OCI-LY7 (cell line): ENCODE measurements at regions not wholly inside any gene's neighbourhood (a gene's known extent, or its start where the extent isn't known, plus 50 kb on each side); places are given as distances from the start of the nearest gene placed in this dataset.

Source experiments
- BruUV-seq: library from RNA; stranded (reverse); fragments of 400-500 nt; replicated peaks from 2 replicates; lab custom pipeline; 2021; lab: Mats Ljungman, UMichigan
- CTCF ChIA-PET: fragments of 300-600 bp; sonication (Branson Sonifier 250); formaldehyde crosslinking; loops from one replicate; lab custom pipeline; 2022; ENCODE audit warnings: antibody characterized with exemption; ENCODE audit not compliant: unreplicated experiment; lab: Charles Lee
- POLR2A ChIA-PET: fragments of 300-600 bp; sonication (Branson Sonifier 250); formaldehyde crosslinking; loops from one replicate; lab custom pipeline; 2022; ENCODE audit warnings: antibody characterized with exemption; lab: Charles Lee
- DNase-seq: peaks from one replicate; pipeline ENCODE4 v3.0.0-alpha.2; 2015; ENCODE audit warnings: low spot score
- H2AFZ ChIP-seq: fragments of 200-600 bp; sonication (generic), shearing (Covaris generic); 2 replicates; pipeline ENCODE4 v1.6.1; 2014; ENCODE audit warnings: mild to moderate bottlenecking, antibody characterized with exemption, low read length, moderate library complexity
- H3K27ac ChIP-seq: fragments of 200-600 bp; sonication (generic); 2 replicates; pipeline ENCODE4 v1.5.1; 2014; ENCODE audit warnings: mixed run types, low read depth, mild to moderate bottlenecking, moderate library complexity, low read length, inconsistent platforms; ENCODE audit not compliant: poor library complexity, severe bottlenecking
- H3K36me3 ChIP-seq: fragments of 200-600 bp; sonication (generic); 2 replicates; pipeline ENCODE4 v1.6.1; 2014; ENCODE audit warnings: mild to moderate bottlenecking, antibody characterized with exemption, low read length, moderate library complexity, mixed read lengths; ENCODE audit not compliant: insufficient read depth
- H3K4me1 ChIP-seq: fragments of 200-600 bp; sonication (generic); 2 replicates; pipeline ENCODE4 v1.5.1; 2014; ENCODE audit warnings: mild to moderate bottlenecking, low read length; ENCODE audit not compliant: insufficient read depth, poor library complexity, severe bottlenecking
- H3K4me2 ChIP-seq: fragments of 200-600 bp; sonication (generic); 2 replicates; pipeline ENCODE4 v1.6.1; 2014; ENCODE audit warnings: mild to moderate bottlenecking, low read length
- H3K4me3 ChIP-seq: fragments of 200-600 bp; sonication (generic); 2 replicates; pipeline ENCODE4 v1.5.1; 2014; ENCODE audit warnings: mild to moderate bottlenecking, low read depth, low read length; ENCODE audit not compliant: poor library complexity, severe bottlenecking
- H3K79me2 ChIP-seq: fragments of 200-600 bp; sonication (generic); 2 replicates; pipeline ENCODE4 v1.6.1; 2016; ENCODE audit warnings: low read depth, mild to moderate bottlenecking, low read length, moderate library complexity, mixed read lengths; ENCODE audit not compliant: insufficient read depth
- H3K9me2 ChIP-seq: fragments of 200-600 bp; sonication (generic); 2 replicates; pipeline ENCODE4 v1.6.1; 2016; ENCODE audit warnings: mild to moderate bottlenecking, low read length, mixed read lengths; ENCODE audit not compliant: insufficient read depth
- H3K9me3 ChIP-seq: fragments of 200-600 bp; sonication (generic); 2 replicates; pipeline ENCODE4 v1.6.1; 2014; ENCODE audit warnings: mild to moderate bottlenecking, mixed run types, low read length, mixed read lengths
- H4K20me1 ChIP-seq: fragments of 200-600 bp; sonication (generic); 2 replicates; pipeline ENCODE4 v1.6.1; 2014; ENCODE audit warnings: mild to moderate bottlenecking, antibody characterized with exemption, low read length, moderate library complexity, mixed read lengths; ENCODE audit not compliant: insufficient read depth
- CTCF ChIP-seq: fragments of 200-600 bp; sonication (generic); conservative IDR thresholded peaks from 2 replicates; pipeline ENCODE4 v1.5.1; 2014; ENCODE audit warnings: mild to moderate bottlenecking, antibody characterized with exemption, low read length, moderate library complexity, mixed read lengths
- EZH2phosphoT487 ChIP-seq: fragments of 200-600 bp; sonication (generic); IDR thresholded peaks from 2 replicates; pipeline ENCODE4 v1.6.1; 2018; ENCODE audit warnings: low read depth, borderline replicate concordance, mild to moderate bottlenecking, mixed run types, antibody characterized with exemption, low read length, moderate library complexity, mixed read lengths
- intact Hi-C: fragments of 100-400 bp; cut with micrococcal nuclease; formaldehyde crosslinking; loops from one replicate; pipeline ENCODE4 v1.10.0; 2022; ENCODE audit not compliant: unreplicated experiment

- Histone ChIP-seq H3K9me2 (no peaks in the 10 kb centered on the region), H3K27ac (no peak overlapping the region), H3K9me3 (no peaks in the 10 kb centered on the region), H2AFZ (no peak overlapping the region), H3K4me2 (no peak overlapping the region), H4K20me1 (no peaks in the 10 kb centered on the region), H3K79me2 (no peaks in the 10 kb centered on the region), H3K4me3 (no peak overlapping the region), H3K36me3 (no peaks in the 10 kb centered on the region), H3K4me1 (no peaks in the 10 kb centered on the region)
- no TSS peak for BruUV-seq
- no peak for DNase-seq
- intact Hi-C loops, result no loop called here
- no peak for TF ChIP-seq CTCF
- TF ChIP-seq EZH2phosphoT487, result no peak
- POLR2A ChIA-PET, result interaction anchor here (0.7 kb wide), 1 partner anchor 697 kb away, joined by 4 read pairs; no protein-coding TSS in a partner anchor
- CTCF ChIA-PET, result no interaction called here
Measured at GRCh38 chr2:190150413-190150812, 87.9 kb upstream of the MSTN start.

- CTCF ChIA-PET, result no interaction called here
- intact Hi-C loops, result no loop called here
- no TSS peak for BruUV-seq
Measured at GRCh38 chr2:190149908-190150307, 87.4 kb upstream of the MSTN start.

More at GRCh38 chr2:190149908-190150307, 87.4 kb upstream of the MSTN start:
- no peak overlapping the region for H3K4me2 ChIP-seq
- POLR2A ChIA-PET, result interaction anchor here (0.7 kb wide), 1 partner anchor 697 kb away, joined by 4 read pairs; no protein-coding TSS in a partner anchor
- no peak overlapping the region for H3K27ac ChIP-seq
- H3K36me3 ChIP-seq, result no peaks in the 10 kb centered on the region
- H3K9me2 ChIP-seq, result no peaks in the 10 kb centered on the region
- no peak for TF ChIP-seq EZH2phosphoT487
- no peak for TF ChIP-seq CTCF
- H3K4me3 ChIP-seq, result no peak overlapping the region
- no peaks in the 10 kb centered on the region for H4K20me1 ChIP-seq
- no peaks in the 10 kb centered on the region for H3K79me2 ChIP-seq
- no peaks in the 10 kb centered on the region for H3K9me3 ChIP-seq
- H3K4me1 ChIP-seq, result no peaks in the 10 kb centered on the region
- DNase-seq, result no peak
- no peak overlapping the region for H2AFZ ChIP-seq
